HPDE6-E6E7 (cell line): ENCODE measurements at regions not wholly inside any gene's neighbourhood (a gene's known extent, or its start where the extent isn't known, plus 50 kb on each side); places are given as distances from the start of the nearest gene placed in this dataset.

Experiments used
- DNase-seq: peaks from one replicate; pipeline ENCODE4 v3.0.0; 2011; ENCODE audit warnings: missing footprints; ENCODE audit errors: extremely low spot score

GRCh38 chr7:116083796-116084195, 53.2 kb upstream of the TFEC start:
- no peak for DNase-seq

DNA sequence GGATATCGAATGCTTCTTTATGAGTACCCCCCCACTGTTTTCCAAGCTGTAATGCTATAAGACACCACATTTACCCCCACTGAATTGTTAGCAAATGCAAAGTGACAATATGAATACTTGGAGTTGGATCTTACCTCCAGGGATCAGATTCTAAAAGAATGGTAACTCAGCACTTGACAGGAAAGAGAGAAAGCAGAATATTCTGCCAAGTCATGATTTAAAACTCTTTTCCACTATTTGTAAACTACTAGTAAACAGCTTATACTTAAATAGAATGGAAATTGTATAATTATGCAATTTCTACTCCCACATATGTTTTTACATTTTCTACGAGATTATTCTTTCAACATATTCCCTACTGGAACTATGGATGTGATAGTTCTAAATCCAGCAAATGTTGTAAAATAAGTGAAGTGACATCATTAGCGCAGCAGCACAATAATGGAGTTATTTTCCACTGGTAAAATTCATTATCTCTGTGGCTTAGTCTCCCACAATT, 56.0 kb upstream of the TFEC start:
- no peak for DNase-seq

GRCh38 chr7:116087291-116087690, 56.7 kb upstream of the TFEC start:
- DNase-seq, result no peak

DNA sequence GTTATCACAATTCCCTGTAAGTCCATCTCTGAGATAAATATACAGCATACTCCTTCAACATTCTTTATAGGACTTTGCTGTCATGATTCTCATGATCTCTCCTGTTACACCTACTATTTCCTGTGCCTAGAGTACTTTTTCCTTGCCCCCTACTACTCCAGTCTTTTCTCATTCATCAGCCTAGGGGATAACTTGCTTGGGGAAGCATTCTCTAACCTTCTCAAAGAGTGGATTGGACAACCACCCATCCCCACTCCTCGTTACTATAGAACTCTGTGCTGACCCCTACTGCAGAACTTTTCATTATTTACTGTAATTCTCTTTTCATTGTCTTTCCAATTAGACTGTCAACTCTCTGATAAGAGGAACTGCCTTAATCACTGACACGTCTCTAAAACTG, 57.4 kb upstream of the TFEC start:
- DNase-seq, result no peak

DNA sequence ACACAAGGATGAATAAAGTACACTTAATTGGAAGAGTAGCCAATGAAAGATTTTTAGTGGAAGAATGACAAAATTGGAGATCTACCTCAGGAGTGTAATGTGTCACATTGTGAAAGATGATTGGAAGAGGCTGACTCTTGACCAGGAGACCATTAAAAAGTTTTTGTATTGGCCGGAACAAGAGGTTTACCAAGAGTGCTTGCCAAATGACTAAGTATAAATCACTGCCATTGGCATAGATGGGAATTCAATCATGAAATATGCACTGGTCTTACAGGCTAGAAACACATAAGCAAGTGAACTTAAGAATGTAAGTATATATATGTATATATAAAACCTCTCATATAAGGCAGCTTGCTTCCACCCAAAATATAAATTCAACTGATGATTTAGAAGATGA, 58.7 kb upstream of the TFEC start:
- no peak for DNase-seq

GRCh38 chr7:116093516-116094301, 63.1 kb upstream of the TFEC start:
- no peak for DNase-seq

DNA sequence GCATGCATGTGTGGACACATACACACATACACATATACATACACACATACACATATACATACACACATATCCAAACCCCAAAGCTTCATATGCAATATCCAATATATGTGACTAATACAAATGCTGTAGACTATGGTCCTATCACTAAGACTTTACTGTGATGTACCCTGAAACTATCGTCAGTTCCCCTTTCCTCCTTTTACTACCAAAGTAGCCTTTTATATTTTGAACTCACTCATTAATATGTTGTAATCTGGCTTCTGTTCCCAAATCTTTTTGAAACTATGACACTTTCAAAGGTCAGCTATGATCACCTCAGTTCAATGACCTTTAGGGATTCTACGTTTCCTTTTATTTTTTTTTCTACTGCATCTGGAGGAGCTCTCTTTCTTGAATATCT, 64.8 kb upstream of the TFEC start:
- no peak for DNase-seq

DNA sequence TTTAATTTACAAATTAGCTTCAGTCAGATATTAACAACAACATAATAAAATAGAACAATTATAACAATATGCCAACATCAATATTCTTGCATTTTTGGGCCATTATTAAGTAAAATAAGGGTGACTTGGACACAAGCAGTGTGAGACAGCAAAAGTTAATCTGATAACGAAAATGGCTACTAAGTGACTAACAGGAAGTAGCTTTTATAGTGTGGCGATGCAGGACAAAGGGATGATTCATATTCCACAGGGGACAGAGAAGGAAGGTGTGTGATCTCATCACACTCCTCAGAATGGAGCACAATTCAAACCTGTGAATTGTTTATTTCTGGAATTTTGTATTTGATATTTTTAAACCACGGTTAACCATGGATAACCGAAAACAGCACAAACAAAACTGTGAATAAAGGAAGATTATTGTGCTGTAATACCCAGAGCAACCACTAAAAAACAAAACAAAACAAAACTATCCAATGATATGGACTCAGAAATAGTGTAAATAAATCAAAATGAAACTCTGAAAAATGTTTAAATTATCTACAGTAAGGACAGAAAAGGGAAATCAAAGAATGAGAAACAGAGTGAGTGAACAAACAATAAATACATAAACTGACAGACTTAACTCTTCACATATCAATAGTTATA, 66.9 kb upstream of the TFEC start:
- DNase-seq, result peak; percentile 49

GRCh38 chr7:116098175-116098574, 67.6 kb upstream of the TFEC start:
- no peak for DNase-seq

DNA sequence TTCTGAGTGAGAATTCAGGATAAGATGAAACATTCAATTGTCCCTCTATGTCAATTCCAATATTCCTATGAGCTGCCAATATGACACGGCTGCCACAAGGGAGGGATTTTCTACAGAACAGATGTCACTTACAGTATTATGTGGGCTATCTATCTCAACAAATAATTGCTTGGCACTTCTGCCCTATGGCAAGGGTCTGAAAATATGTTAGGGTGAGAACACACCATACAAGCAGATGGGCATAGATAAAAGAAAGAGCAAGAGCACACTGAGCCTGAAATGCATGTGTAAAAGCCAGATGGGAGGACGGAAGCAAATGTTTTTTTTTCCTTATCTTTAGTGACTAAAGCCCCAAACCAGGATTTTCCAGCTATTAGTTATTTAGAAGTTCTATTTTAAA, 70.1 kb upstream of the TFEC start:
- no peak for DNase-seq

DNA sequence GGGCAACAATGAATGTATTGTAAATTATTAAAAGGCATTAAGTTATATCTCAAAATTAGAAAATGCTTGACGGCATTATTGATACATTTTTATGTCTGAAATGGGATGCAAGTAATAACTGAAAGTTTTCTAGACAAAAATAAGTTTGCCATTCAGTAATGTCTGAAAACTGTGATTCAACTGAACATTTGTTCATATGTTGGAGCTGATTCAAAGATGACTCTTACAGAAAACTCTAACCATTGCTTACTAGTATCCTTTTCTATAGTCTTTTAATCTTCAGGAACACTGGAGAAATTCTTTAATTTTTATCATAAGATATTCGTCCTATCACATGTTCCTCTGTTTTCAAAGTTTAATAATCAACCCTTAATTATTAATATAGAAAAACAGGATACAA, 71.1 kb upstream of the TFEC start:
- no peak for DNase-seq

GRCh38 chr7:116111475-116111874, 80.9 kb upstream of the TFEC start:
- no peak for DNase-seq

GRCh38 chr7:116113310-116113709, 82.7 kb upstream of the TFEC start:
- DNase-seq, result no peak

DNA sequence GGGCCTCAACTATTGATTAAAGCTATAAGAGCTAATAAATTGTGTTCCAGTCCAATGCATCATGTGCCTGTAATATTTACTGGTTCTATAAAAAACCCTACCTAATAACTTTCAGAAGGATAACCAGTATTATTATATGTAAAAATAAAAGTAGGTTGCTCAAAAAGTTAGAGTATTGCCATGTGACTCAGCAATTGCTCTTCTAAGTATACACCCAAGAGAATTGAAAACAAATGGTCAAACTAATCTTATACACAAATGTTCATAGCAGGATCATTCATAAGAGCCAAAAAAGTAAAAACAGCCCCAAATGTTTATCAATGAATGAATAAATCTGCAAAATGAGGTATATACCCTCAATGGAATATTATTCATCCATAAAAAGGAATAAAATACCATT, 89.5 kb upstream of the TES start:
- DNase-seq, result no peak

- DNase-seq, result peak; percentile 11
Measured at GRCh38 chr7:116122972-116123595, 87.3 kb upstream of the TES start.

DNA sequence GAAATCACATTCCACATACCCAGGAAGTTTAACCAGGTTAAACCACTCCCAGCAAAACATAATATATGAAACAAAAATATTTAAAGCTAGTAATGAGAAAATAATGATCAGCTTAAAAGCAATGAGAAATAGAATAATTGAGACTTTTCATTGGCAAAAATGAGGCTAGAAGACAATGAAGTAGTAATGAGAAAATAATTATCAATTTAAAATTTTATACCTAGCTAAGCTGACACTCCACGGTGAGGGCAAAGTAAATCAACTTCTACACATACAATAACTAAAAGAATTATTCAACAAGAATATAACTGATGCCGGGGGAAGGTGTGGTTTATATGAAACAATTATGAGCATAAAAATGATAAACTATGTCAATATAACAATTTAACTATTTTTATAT, 82.2 kb upstream of the TES start:
- no peak for DNase-seq

DNA sequence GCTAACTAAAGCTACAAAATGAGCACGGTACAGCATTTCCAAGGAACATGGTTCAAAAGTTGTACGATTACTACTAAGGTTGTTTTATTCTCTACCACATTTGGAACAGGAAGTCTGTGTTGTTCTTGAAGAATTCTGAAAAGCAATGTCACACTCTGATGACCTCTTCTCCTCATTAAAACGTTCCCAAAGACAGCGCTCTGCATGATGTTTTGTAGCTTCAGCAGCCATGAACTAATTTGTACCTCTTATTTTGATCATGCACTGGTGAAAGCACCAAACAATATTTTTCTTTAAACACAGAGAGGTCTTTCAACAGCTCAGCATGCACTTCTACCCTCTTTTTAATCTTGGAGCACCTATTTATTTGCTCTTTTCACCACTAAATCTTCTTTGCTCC, 75.0 kb upstream of the TES start:
- DNase-seq, result no peak

DNA sequence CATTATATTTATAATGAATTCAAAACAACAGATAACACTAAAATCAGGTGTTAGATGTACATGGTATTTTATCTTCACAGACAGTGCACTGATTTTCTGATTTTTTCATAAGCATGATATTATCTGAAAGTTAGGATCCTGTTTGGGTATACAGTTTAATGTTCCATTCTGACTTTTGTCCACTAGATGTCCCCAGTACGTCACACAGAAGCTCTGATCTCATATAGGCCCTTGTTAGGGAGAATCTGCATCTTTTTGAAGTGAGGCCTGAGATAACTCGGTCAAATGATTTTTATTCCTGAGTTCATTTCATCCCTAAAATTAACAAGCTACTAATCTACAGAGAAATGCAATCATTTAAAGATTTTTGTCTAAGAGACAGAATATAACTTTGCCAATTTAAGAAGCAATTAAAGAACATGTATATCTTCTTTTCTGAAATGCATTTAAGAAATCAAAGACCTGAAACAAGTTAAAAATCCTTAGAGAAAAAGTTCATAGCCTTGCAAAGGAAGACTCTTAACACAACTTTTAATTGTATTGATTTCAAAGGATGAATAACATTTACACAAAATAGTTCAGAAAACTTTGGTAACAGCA, 72.0 kb upstream of the TES start:
- peak; percentile 40 for DNase-seq

- DNase-seq, result peak; percentile 21
Measured at GRCh38 chr7:116139007-116139406, 71.3 kb upstream of the TES start.

DNA sequence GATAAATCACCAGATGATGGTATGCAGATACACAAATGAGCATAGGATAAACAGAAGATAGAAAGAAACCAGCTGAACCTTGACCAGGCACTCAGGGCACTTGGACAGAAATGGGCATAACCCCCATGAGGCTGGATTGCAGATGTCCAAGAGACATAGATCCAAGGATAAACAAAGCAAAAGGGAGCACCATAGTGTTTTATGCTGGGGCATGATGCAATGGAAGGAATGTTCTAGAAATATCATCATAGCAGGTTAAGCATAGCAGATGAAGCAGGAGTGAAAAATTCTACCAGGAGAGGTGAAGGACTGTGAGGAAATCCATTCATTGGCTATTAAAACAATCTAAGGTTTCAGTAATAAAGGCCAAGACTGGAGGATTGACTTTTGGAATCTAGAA, 70.5 kb upstream of the TES start:
- no peak for DNase-seq

DNA sequence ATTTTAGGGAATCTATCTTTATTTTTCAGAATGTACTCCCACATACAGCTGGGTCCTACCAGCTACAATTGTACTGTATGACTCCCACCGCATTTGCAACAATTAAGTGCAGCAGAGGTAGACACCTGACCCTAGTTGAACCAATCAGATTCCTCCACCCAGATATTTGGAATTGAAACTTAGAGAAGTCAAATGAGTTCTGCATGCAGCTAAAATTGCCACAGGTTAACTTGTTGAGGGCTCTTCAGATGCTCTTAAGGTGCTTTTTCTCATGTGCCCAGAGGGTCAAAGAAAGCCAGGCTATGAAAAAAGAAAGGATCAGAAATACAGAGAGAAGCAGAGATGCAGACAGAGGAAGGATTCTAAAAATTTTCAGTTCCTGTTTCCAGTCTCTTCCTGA, 68.0 kb upstream of the TES start:
- DNase-seq, result no peak

DNA sequence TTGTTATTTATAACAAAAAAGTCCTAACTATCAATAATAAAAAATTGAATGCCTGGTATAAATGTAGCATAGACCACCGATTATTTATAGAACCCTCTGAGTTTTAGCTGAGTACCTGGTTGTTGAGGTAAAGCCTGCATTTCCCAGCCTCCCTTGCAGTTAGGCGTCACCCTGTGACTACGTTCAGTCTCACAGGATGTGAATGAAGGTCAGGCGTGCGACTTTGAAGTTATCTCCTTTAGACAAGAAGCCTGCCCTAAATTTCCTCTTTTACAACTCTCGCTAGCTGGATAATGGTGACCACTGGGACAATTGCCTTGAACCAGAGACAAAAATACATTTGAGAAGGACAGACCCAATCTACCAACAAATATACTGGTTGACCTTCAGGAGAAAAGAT, 67.5 kb upstream of the TES start:
- no peak for DNase-seq
